Testis (tissue), 2 donors: ENCODE measurements at regions not wholly inside any gene's neighbourhood (a gene's known extent, or its start where the extent isn't known, plus 50 kb on each side); places are given as distances from the start of the nearest gene placed in this dataset.

Experiments
- DNase-seq: peaks from one replicate; pipeline ENCODE4 v3.0.0-alpha.2; 2019
- H3K27ac ChIP-seq, 2 donors: fragments of 200-600 bp; sonication (generic); one replicate each; pipeline ENCODE4 v1.5.1; 2019
- H3K27me3 ChIP-seq: fragments of 200-600 bp; sonication (generic); one replicate; pipeline ENCODE4 v1.5.1; 2019
- H3K36me3 ChIP-seq: fragments of 200-600 bp; sonication (generic); one replicate; pipeline ENCODE4 v1.5.1; 2017; ENCODE audit warnings: low read depth; ENCODE audit errors: missing control alignments
- H3K4me1 ChIP-seq: fragments of 200-600 bp; sonication (generic); one replicate; pipeline ENCODE4 v1.5.1; 2019
- H3K4me3 ChIP-seq, 2 donors: fragments of 200-600 bp; sonication (generic); one replicate each; pipeline ENCODE4 v1.5.1; 2017 to 2019
- H3K9me3 ChIP-seq: fragments of 200-600 bp; sonication (generic); one replicate; pipeline ENCODE4 v1.5.1; 2017
- CTCF ChIP-seq, 3 experiments: fragments of 450-650 bp in 2 of 3; fragments of 200-600 bp in 1 of 3; sonication (generic) in 1 of 3; IDR thresholded peaks; one replicate each; pipeline ENCODE4 v1.5.1; 2016 to 2019; ENCODE audit warnings: antibody characterized with exemption in 3 of 3, mild to moderate bottlenecking in 2 of 3, moderate library complexity in 1 of 3
- POLR2A ChIP-seq: fragments of 450-650 bp; IDR thresholded peaks from one replicate; pipeline ENCODE4 v1.6.1; 2017; ENCODE audit warnings: antibody characterized with exemption, mild to moderate bottlenecking, moderate library complexity
- WGBS, 2 donors: methylation state at CpG; one replicate each; pipeline ENCODE4 v1.1.5; 2018; 5-methylcytosine and 5-hydroxymethylcytosine counted together
- intact Hi-C: fragments of 100-400 bp; cut with DNase I; formaldehyde crosslinking; loops from one replicate; pipeline ENCODE4 v1.15.1; 2023; ENCODE audit warnings: low total_unique reads

DNA sequence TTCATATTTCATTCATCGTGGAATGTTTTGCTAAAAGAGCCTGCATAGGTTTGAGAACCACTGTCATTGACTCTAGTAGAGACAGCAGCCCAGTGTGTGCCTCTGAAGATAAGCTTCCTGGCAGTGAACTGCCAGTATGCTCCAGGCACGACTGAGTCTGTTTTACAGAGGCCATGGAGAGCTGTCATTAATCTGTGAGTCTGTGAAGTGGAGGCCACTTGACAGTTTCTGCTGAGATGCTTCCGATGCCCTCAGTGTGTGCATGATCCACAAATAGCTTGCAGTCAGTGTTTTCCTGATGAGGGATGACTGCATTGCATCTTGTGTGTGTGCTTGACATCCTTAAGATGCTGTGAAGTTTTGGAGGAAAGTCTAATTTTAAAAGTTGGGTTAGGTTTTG lies 162.2 kb downstream of the PFKFB3 start:
- intact Hi-C loops = no loop called here
- no peaks in the 10 kb centered on the region for H3K9me3 ChIP-seq
- no peaks in the 10 kb centered on the region for H3K36me3 ChIP-seq

GRCh38 chr10:6365384-6365783 lies 162.7 kb downstream of the PFKFB3 start:
- TF ChIP-seq CTCF (IDR thresholded peaks at IDR 0.05) = no peak
- no peak for TF ChIP-seq POLR2A
- no peak overlapping the region for H3K27ac ChIP-seq
- WGBS, 2 donors = 55 to 59% methylated on average over 4 of the region's 4 CpGs
- no peaks in the 10 kb centered on the region for H3K9me3 ChIP-seq
- intact Hi-C loops = no loop called here
- H3K36me3 ChIP-seq = no peaks in the 10 kb centered on the region
- no peaks in the 10 kb centered on the region for H3K27me3 ChIP-seq
- H3K4me1 ChIP-seq = no peaks in the 10 kb centered on the region
- DNase-seq = no peak
- no peak overlapping the region for H3K4me3 ChIP-seq

More for the DNA sequence above, 162.2 kb downstream of the PFKFB3 start:
- Histone ChIP-seq H3K4me3 (no peak overlapping the region), H3K27ac (no peak overlapping the region), H3K4me1 (no peaks in the 10 kb centered on the region), H3K27me3 (no peaks in the 10 kb centered on the region)
- TF ChIP-seq POLR2A = no peak
- no peak for TF ChIP-seq CTCF (IDR thresholded peaks at IDR 0.05)
- no peak for DNase-seq
- WGBS, 2 donors = 53 to 60% methylated on average over 3 of the region's 3 CpGs
